IMR-90 (cell line): ENCODE measurements at regions not wholly inside any gene's neighbourhood (a gene's known extent, or its start where the extent isn't known, plus 50 kb on each side); places are given as distances from the start of the nearest gene placed in this dataset.

ENCODE experiments used
- ATAC-seq: fragments of 200-7000 bp; cut with Tn5 transposase; 2 replicates; pipeline ENCODE4 v1.9.1; 2020; ENCODE audit warnings: low read depth, mild to moderate bottlenecking, moderate library complexity
- BruUV-seq: library from RNA; stranded (reverse); fragments of 400-500 nt; replicated peaks from 2 replicates; lab custom pipeline; 2021; lab: Mats Ljungman, UMichigan
- CTCF ChIA-PET: fragments of 300-600 bp; formaldehyde crosslinking; extraction: SDS; loops from one replicate; lab custom pipeline; 2021; ENCODE audit warnings: antibody characterized with exemption; lab: Yijun Ruan, JAX
- POLR2A ChIA-PET: fragments of 300-600 bp; sonication (Branson Sonifier 250); formaldehyde crosslinking; loops from one replicate; lab custom pipeline; 2022; ENCODE audit warnings: antibody characterized with exemption; ENCODE audit not compliant: unreplicated experiment; lab: Charles Lee
- DNase-seq: peaks from one replicate; pipeline ENCODE4 v3.0.0; 2013
- H2AFZ ChIP-seq: replicated peaks from 2 replicates; pipeline ENCODE3; 2013; ENCODE audit warnings: low read length, mild to moderate bottlenecking; ENCODE audit not compliant: poor library complexity
- H2AK5ac ChIP-seq: 2 replicates; pipeline ENCODE4 v1.6.1; 2013; ENCODE audit warnings: low read depth, low read length, inconsistent platforms
- H2AK9ac ChIP-seq: replicated peaks from 2 replicates; pipeline ENCODE3; 2013; ENCODE audit warnings: mild to moderate bottlenecking, low read depth, low read length, moderate library complexity; ENCODE audit not compliant: poor library complexity
- H2BK120ac ChIP-seq: 2 replicates; pipeline ENCODE4 v1.6.1; 2013; ENCODE audit warnings: low read depth, low read length, inconsistent platforms
- H2BK15ac ChIP-seq: 3 replicates; pipeline ENCODE4 v1.6.1; 2013; ENCODE audit warnings: low read depth, low read length, inconsistent platforms
- H2BK20ac ChIP-seq: 2 replicates; pipeline ENCODE4 v1.6.1; 2013; ENCODE audit warnings: low read depth, mild to moderate bottlenecking, inconsistent platforms, low read length, moderate library complexity
- H2BK5ac ChIP-seq: 2 replicates; pipeline ENCODE4 v1.6.1; 2013; ENCODE audit warnings: mild to moderate bottlenecking, low read depth, low read length, inconsistent platforms; ENCODE audit not compliant: poor library complexity, severe bottlenecking
- H3K14ac ChIP-seq: replicated peaks from 2 replicates; pipeline ENCODE4 v1.6.1; 2013; ENCODE audit warnings: low read depth, low read length, inconsistent platforms
- H3K18ac ChIP-seq: 2 replicates; pipeline ENCODE4 v1.6.1; 2013; ENCODE audit warnings: low read depth, low read length, control low read depth
- H3K23ac ChIP-seq: 2 replicates; pipeline ENCODE4 v1.6.1; 2013; ENCODE audit warnings: low read depth, low read length, inconsistent platforms
- H3K27ac ChIP-seq: 2 replicates; pipeline ENCODE4 v1.5.1; 2013; ENCODE audit warnings: mild to moderate bottlenecking, control low read depth, low read length; ENCODE audit not compliant: insufficient read depth
- H3K27me3 ChIP-seq: 2 replicates; pipeline ENCODE4 v1.6.1; 2013; ENCODE audit warnings: low read length; ENCODE audit not compliant: control insufficient read depth, insufficient read depth
- H3K36me3 ChIP-seq: 2 replicates; pipeline ENCODE4 v1.6.1; 2013; ENCODE audit warnings: low read length, mixed read lengths; ENCODE audit not compliant: control insufficient read depth, insufficient read depth
- H3K4ac ChIP-seq: 2 replicates; pipeline ENCODE4 v1.6.1; 2013; ENCODE audit warnings: low read depth, low read length, inconsistent platforms
- H3K4me1 ChIP-seq: 2 replicates; pipeline ENCODE4 v1.6.1; 2013; ENCODE audit warnings: low read length, mixed read lengths; ENCODE audit not compliant: control insufficient read depth, insufficient read depth
- H3K4me2 ChIP-seq: 2 replicates; pipeline ENCODE4 v1.6.1; 2013; ENCODE audit warnings: low read depth, mild to moderate bottlenecking, control low read depth, low read length, moderate library complexity
- H3K4me3 ChIP-seq: 2 replicates; pipeline ENCODE4 v1.5.1; 2013; ENCODE audit warnings: low read depth, mild to moderate bottlenecking, control low read depth, low read length, moderate library complexity; ENCODE audit not compliant: insufficient read depth
- H3K56ac ChIP-seq: 2 replicates; pipeline ENCODE4 v1.6.1; 2013; ENCODE audit warnings: low read length, inconsistent platforms; ENCODE audit not compliant: insufficient read depth; ENCODE audit errors: extremely low read depth
- H3K79me1 ChIP-seq, 2 experiments: 2 replicates each; pipeline ENCODE4 v1.6.1; 2013; ENCODE audit warnings: low read length in 2 of 2, inconsistent platforms in 1 of 2, low read depth in 1 of 2
- H3K9ac ChIP-seq: 2 replicates; pipeline ENCODE4 v1.6.1; 2013; ENCODE audit warnings: low read depth, low read length, control low read depth
- H3K9me1 ChIP-seq: 2 replicates; pipeline ENCODE4 v1.6.1; 2013; ENCODE audit warnings: low read length, inconsistent platforms; ENCODE audit not compliant: insufficient read depth
- H3K9me3 ChIP-seq: 2 replicates; pipeline ENCODE4 v1.6.1; 2013; ENCODE audit warnings: low read length; ENCODE audit not compliant: control insufficient read depth, insufficient read depth
- H4K20me1 ChIP-seq: 2 replicates; pipeline ENCODE4 v1.6.1; 2013; ENCODE audit warnings: low read length, inconsistent platforms; ENCODE audit not compliant: insufficient read depth
- H4K5ac ChIP-seq: 2 replicates; pipeline ENCODE4 v1.6.1; 2013; ENCODE audit warnings: mild to moderate bottlenecking, low read depth, low read length, control low read depth
- H4K8ac ChIP-seq, 2 experiments: 2 replicates each; pipeline ENCODE4 v1.6.1; 2013; ENCODE audit warnings: low read depth in 2 of 2, low read length in 2 of 2, control low read depth in 1 of 2, inconsistent platforms in 1 of 2
- H4K91ac ChIP-seq: 2 replicates; pipeline ENCODE4 v1.6.1; 2013; ENCODE audit warnings: low read depth, low read length, inconsistent platforms; ENCODE audit not compliant: insufficient read depth
- CEBPB ChIP-seq: IDR thresholded peaks from 2 replicates; pipeline ENCODE4 v1.6.1; 2012; ENCODE audit warnings: low read depth, low read length, improper control_type of control experiment
- CHD1 ChIP-seq: IDR thresholded peaks from 2 replicates; pipeline ENCODE4 v1.6.1; 2012; ENCODE audit warnings: low read depth, low read length, improper control_type of control experiment
- FOS ChIP-seq: fragments of 150-350 bp; IDR thresholded peaks from 2 replicates; pipeline ENCODE4 v1.6.1; 2016; ENCODE audit warnings: low read depth, low read length
- MAZ ChIP-seq: IDR thresholded peaks from 2 replicates; pipeline ENCODE4 v1.6.1; 2012; ENCODE audit warnings: low read depth, mild to moderate bottlenecking, low read length, improper control_type of control experiment, moderate library complexity, borderline replicate concordance
- MXI1 ChIP-seq: IDR thresholded peaks from 2 replicates; pipeline ENCODE4 v1.6.1; 2012; ENCODE audit warnings: low read depth, mild to moderate bottlenecking, low read length, moderate library complexity, borderline replicate concordance
- POLR2A ChIP-seq: IDR thresholded peaks from 2 replicates; pipeline ENCODE4 v1.6.1; 2012; ENCODE audit warnings: mild to moderate bottlenecking, low read depth, low read length
- SMC3 ChIP-seq: fragments of 150-350 bp; IDR thresholded peaks from 2 replicates; pipeline ENCODE4 v1.6.1; 2016; ENCODE audit warnings: low read depth, mild to moderate bottlenecking, antibody characterized with exemption, low read length, moderate library complexity
- WGBS, 2 experiments: methylation state at CpG; one replicate each; pipeline versions ENCODE4 v1.1.5 to v1.1.7; 2013; ENCODE audit warnings: missing lambda C conversion rate in 2 of 2; ENCODE audit not compliant: insufficient read length in 1 of 2; ENCODE audit errors: extremely low coverage in 2 of 2; 5-methylcytosine and 5-hydroxymethylcytosine counted together
- dilution Hi-C: fragments of 300-500 bp; cut with HindIII; formaldehyde crosslinking; loops from one replicate; pipeline ENCODE4 v1.14.3; 2018; ENCODE audit warnings: low sequenced_read_pairs; ENCODE audit not compliant: unreplicated experiment
- in situ Hi-C: fragments of 300-500 bp; cut with MboI; formaldehyde crosslinking; loops from 3 replicates; pipeline ENCODE4 v1.14.3; 2019; ENCODE audit warnings: low sequenced_read_pairs, inconsistent platforms, mixed read lengths
- intact Hi-C: fragments of 100-400 bp; cut with micrococcal nuclease; formaldehyde crosslinking; loops from 2 replicates; pipeline ENCODE4 v1.10.0; 2022
- TF ChIP-seq, protein P1 (sequence below): fragments of 150-350 bp; IDR thresholded peaks from 2 replicates; pipeline ENCODE4 v1.6.1; 2016; ENCODE audit warnings: low read depth, mild to moderate bottlenecking, low read length, moderate library complexity, borderline replicate concordance
- TF ChIP-seq, protein P2 (sequence below): fragments of 150-350 bp; IDR thresholded peaks from 2 replicates; pipeline ENCODE4 v1.6.1; 2017; ENCODE audit warnings: mild to moderate bottlenecking, antibody characterized with exemption, low read length, low read depth

DNA sequence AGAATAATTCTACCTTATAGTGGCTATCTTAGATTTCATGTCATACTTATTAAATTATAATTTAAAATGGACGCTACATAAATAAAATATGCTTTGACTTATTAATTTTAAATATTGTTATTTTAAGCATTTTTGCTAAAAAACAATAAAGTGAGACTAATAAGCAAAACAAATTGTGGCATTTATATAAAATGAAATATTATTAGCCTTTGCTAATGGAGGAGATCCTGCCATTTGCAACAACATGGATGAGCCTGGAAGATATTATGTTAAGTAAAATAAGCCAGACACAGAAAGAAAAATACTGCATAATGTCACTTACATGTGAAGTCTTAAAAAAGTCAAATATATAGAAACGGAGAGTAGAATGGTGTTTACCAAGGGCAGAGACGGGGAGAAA, 54.8 kb upstream of the PIK3R4 start:
- intact Hi-C loops, result no loop called here
- no TSS peak for BruUV-seq
- H4K91ac ChIP-seq, result no peak overlapping the region
- no peaks in the 10 kb centered on the region for H3K9me1 ChIP-seq
- no peak overlapping the region for H3K18ac ChIP-seq
- H3K4me1 ChIP-seq, result no peaks in the 10 kb centered on the region
- no peak overlapping the region for H4K8ac ChIP-seq
- no peak overlapping the region for H3K4me2 ChIP-seq
- no peak overlapping the region for H3K4ac ChIP-seq
- POLR2A ChIA-PET, result no interaction called here
- no peak for TF ChIP-seq SMC3
- no peak for TF ChIP-seq POLR2A
- no peak for TF ChIP-seq MAZ
- TF ChIP-seq FOS, result no peak
- TF ChIP-seq, protein P1, sequence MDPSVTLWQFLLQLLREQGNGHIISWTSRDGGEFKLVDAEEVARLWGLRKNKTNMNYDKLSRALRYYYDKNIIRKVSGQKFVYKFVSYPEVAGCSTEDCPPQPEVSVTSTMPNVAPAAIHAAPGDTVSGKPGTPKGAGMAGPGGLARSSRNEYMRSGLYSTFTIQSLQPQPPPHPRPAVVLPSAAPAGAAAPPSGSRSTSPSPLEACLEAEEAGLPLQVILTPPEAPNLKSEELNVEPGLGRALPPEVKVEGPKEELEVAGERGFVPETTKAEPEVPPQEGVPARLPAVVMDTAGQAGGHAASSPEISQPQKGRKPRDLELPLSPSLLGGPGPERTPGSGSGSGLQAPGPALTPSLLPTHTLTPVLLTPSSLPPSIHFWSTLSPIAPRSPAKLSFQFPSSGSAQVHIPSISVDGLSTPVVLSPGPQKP, result no peak
- no peak for TF ChIP-seq CEBPB
- TF ChIP-seq, protein P2, sequence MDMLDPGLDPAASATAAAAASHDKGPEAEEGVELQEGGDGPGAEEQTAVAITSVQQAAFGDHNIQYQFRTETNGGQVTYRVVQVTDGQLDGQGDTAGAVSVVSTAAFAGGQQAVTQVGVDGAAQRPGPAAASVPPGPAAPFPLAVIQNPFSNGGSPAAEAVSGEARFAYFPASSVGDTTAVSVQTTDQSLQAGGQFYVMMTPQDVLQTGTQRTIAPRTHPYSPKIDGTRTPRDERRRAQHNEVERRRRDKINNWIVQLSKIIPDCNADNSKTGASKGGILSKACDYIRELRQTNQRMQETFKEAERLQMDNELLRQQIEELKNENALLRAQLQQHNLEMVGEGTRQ, result no peak
- no peak for TF ChIP-seq CHD1
- TF ChIP-seq MXI1, result no peak
- H2BK15ac ChIP-seq, result no peak overlapping the region
- no peak overlapping the region for H3K4me3 ChIP-seq
- CTCF ChIA-PET, result interaction anchor here (0.6 to 0.7 kb wide), 2 partner anchors 11 to 320 kb away, joined by 3 to 4 read pairs; no protein-coding TSS in a partner anchor
- no peak overlapping the region for H3K14ac ChIP-seq
- in situ Hi-C loops, result loop anchor here (25.0 kb wide), 1 partner anchor 89 kb away; no protein-coding TSS in a partner anchor
- no peak overlapping the region for H2BK120ac ChIP-seq
- no peak overlapping the region for H3K27ac ChIP-seq
- no peak overlapping the region for H4K5ac ChIP-seq
- H3K9me3 ChIP-seq, result no peaks in the 10 kb centered on the region
- no peak overlapping the region for H2AK5ac ChIP-seq
- H2BK20ac ChIP-seq, result no peak overlapping the region
- H3K36me3 ChIP-seq, result no peaks in the 10 kb centered on the region
- H3K79me1 ChIP-seq, result no peaks in the 10 kb centered on the region
- no peak overlapping the region for H3K9ac ChIP-seq
- no peak for DNase-seq
- 61% methylated on average over 2 of the region's 3 CpGs; no CpG with 5 or more reads in 1 of the 2 experiments for WGBS, 2 experiments
- no peak overlapping the region for H2BK5ac ChIP-seq
- no peak for ATAC-seq
- dilution Hi-C loops, result no loop called here
- H4K20me1 ChIP-seq, result no peaks in the 10 kb centered on the region
- no peak overlapping the region for H3K23ac ChIP-seq
- no peak overlapping the region for H2AFZ ChIP-seq
- H3K27me3 ChIP-seq, result no peaks in the 10 kb centered on the region
- no peak overlapping the region for H2AK9ac ChIP-seq
- no peak overlapping the region for H3K56ac ChIP-seq
